H9 (cell line): ENCODE measurements at regions not wholly inside any gene's neighbourhood (a gene's known extent, or its start where the extent isn't known, plus 50 kb on each side); places are given as distances from the start of the nearest gene placed in this dataset.
"Not testable (repeated sequence)": the region's sequence is repeated elsewhere in the genome, so short reads cannot be mapped to it uniquely, and the experiment has no call there.

ENCODE experiments used
- DNase-seq: peaks from one replicate; pipeline ENCODE4 v3.0.0-alpha.2; 2017
- H2AFZ ChIP-seq: one replicate; pipeline ENCODE4 v1.6.1; 2013; ENCODE audit warnings: mild to moderate bottlenecking, low read length, control low read depth, moderate library complexity
- H2AK5ac ChIP-seq: 2 replicates; pipeline ENCODE4 v1.6.1; 2013; ENCODE audit warnings: low read length, control low read depth, mixed read lengths; ENCODE audit not compliant: insufficient read length
- H2BK120ac ChIP-seq: one replicate; pipeline ENCODE4 v1.6.1; 2013; ENCODE audit warnings: low read depth, mild to moderate bottlenecking, low read length, control low read depth, inconsistent platforms; ENCODE audit not compliant: poor library complexity, severe bottlenecking
- H2BK12ac ChIP-seq: 2 replicates; pipeline ENCODE4 v1.6.1; 2013; ENCODE audit warnings: low read length, control low read depth, mixed read lengths, low read depth; ENCODE audit not compliant: insufficient read length
- H2BK15ac ChIP-seq: 2 replicates; pipeline ENCODE4 v1.6.1; 2013; ENCODE audit warnings: low read depth, low read length, control low read depth
- H2BK20ac ChIP-seq: one replicate; pipeline ENCODE4 v1.6.1; 2013; ENCODE audit warnings: low read depth, mild to moderate bottlenecking, low read length, control low read depth, inconsistent platforms; ENCODE audit not compliant: poor library complexity, severe bottlenecking
- H2BK5ac ChIP-seq: 2 replicates; pipeline ENCODE4 v1.6.1; 2013; ENCODE audit warnings: low read length, control low read depth, mixed read lengths; ENCODE audit not compliant: insufficient read length
- H3K14ac ChIP-seq: 2 replicates; pipeline ENCODE4 v1.6.1; 2013; ENCODE audit warnings: low read length, control low read depth; ENCODE audit not compliant: insufficient read depth
- H3K18ac ChIP-seq: 2 replicates; pipeline ENCODE4 v1.6.1; 2013; ENCODE audit warnings: low read depth, mild to moderate bottlenecking, mixed read lengths, low read length, control low read depth; ENCODE audit not compliant: insufficient read length
- H3K23ac ChIP-seq: 2 replicates; pipeline ENCODE4 v1.6.1; 2013; ENCODE audit warnings: low read length, control low read depth, mixed read lengths, low read depth; ENCODE audit not compliant: insufficient read length
- H3K23me2 ChIP-seq: 2 replicates; pipeline ENCODE4 v1.6.1; 2013; ENCODE audit warnings: low read depth, mild to moderate bottlenecking, mixed read lengths, low read length, control low read depth; ENCODE audit not compliant: insufficient read length, poor library complexity, severe bottlenecking
- H3K27ac ChIP-seq: 2 replicates; pipeline ENCODE4 v1.5.1; 2013; ENCODE audit warnings: low read length, control low read depth, mixed read lengths, low read depth; ENCODE audit not compliant: insufficient read length
- H3K27me3 ChIP-seq: 2 replicates; pipeline ENCODE4 v1.6.1; 2013; ENCODE audit warnings: low read length, control low read depth, inconsistent platforms; ENCODE audit not compliant: insufficient read depth
- H3K4ac ChIP-seq: 2 replicates; pipeline ENCODE4 v1.6.1; 2013; ENCODE audit warnings: low read depth, mild to moderate bottlenecking, control low read depth, inconsistent platforms, low read length, moderate library complexity
- H3K4me1 ChIP-seq: 2 replicates; pipeline ENCODE4 v1.6.1; 2013; ENCODE audit warnings: low read length, control low read depth, inconsistent platforms; ENCODE audit not compliant: insufficient read depth
- H3K4me2 ChIP-seq: 2 replicates; pipeline ENCODE4 v1.6.1; 2013; ENCODE audit warnings: low read length, control low read depth, mixed read lengths; ENCODE audit not compliant: insufficient read length, insufficient read depth
- H3K56ac ChIP-seq: 2 replicates; pipeline ENCODE4 v1.6.1; 2013; ENCODE audit warnings: low read depth, mild to moderate bottlenecking, mixed read lengths, low read length, control low read depth; ENCODE audit not compliant: insufficient read length
- H3K79me1 ChIP-seq: 2 replicates; pipeline ENCODE4 v1.6.1; 2013; ENCODE audit warnings: low read depth, mild to moderate bottlenecking, moderate library complexity, low read length, control low read depth, inconsistent platforms; ENCODE audit not compliant: insufficient read depth, poor library complexity, severe bottlenecking
- H3K79me2 ChIP-seq: 2 replicates; pipeline ENCODE4 v1.6.1; 2013; ENCODE audit warnings: low read length, control low read depth, inconsistent platforms; ENCODE audit not compliant: insufficient read depth
- H3K9ac ChIP-seq: 2 replicates; pipeline ENCODE4 v1.6.1; 2013; ENCODE audit warnings: low read length, control low read depth, mixed read lengths; ENCODE audit not compliant: insufficient read length; ENCODE audit errors: extremely low read depth
- H3K9me3 ChIP-seq: one replicate; pipeline ENCODE4 v1.6.1; 2013; ENCODE audit warnings: low read depth, low read length, inconsistent platforms; ENCODE audit not compliant: control insufficient read depth
- H3T11ph ChIP-seq: one replicate; pipeline ENCODE4 v1.6.1; 2013; ENCODE audit warnings: mild to moderate bottlenecking, low read length, control low read depth, inconsistent platforms
- H4K20me1 ChIP-seq: one replicate; pipeline ENCODE4 v1.6.1; 2013; ENCODE audit not compliant: control insufficient read depth, insufficient read length, insufficient read depth
- H4K5ac ChIP-seq: 2 replicates; pipeline ENCODE4 v1.6.1; 2013; ENCODE audit warnings: low read depth, mild to moderate bottlenecking, mixed read lengths, low read length, control low read depth; ENCODE audit not compliant: insufficient read length
- H4K8ac ChIP-seq: replicated peaks from 2 replicates; pipeline ENCODE4 v1.6.1; 2013; ENCODE audit warnings: low read length, control low read depth, mixed read lengths, low read depth; ENCODE audit not compliant: insufficient read length
- H4K91ac ChIP-seq: 2 replicates; pipeline ENCODE4 v1.6.1; 2013; ENCODE audit warnings: low read depth, mild to moderate bottlenecking, moderate library complexity, mixed read lengths, low read length, control low read depth; ENCODE audit not compliant: insufficient read length
- H3K27ac Mint-ChIP-seq, 3 experiments: 2 replicates in 2 of 3; 3 replicates in 1 of 3; pipeline ENCODE4 v1.8.0; 2020 to 2021; ENCODE audit warnings: mixed read lengths in 3 of 3, mild to moderate bottlenecking in 1 of 3, moderate library complexity in 1 of 3
- H3K27me3 Mint-ChIP-seq: 2 replicates; pipeline ENCODE4 v1.8.0; 2021; ENCODE audit warnings: low read depth, mild to moderate bottlenecking, moderate library complexity, mixed read lengths
- H3K36me3 Mint-ChIP-seq, 3 experiments: 2 replicates in 2 of 3; 3 replicates in 1 of 3; pipeline ENCODE4 v1.8.0; 2020 to 2021; ENCODE audit warnings: low read depth in 3 of 3, mixed read lengths in 3 of 3; ENCODE audit not compliant: insufficient read depth in 1 of 3
- H3K4me1 Mint-ChIP-seq, 2 experiments: 2 replicates each; pipeline ENCODE4 v1.8.0; 2020; ENCODE audit warnings: mixed read lengths in 2 of 2
- H3K4me3 Mint-ChIP-seq, 2 experiments: 2 replicates in 1 of 2; 3 replicates in 1 of 2; pipeline ENCODE4 v1.8.0; 2020 to 2021; ENCODE audit warnings: mild to moderate bottlenecking in 2 of 2, mixed read lengths in 2 of 2, moderate library complexity in 1 of 2
- H3K9me3 Mint-ChIP-seq, 2 experiments: 2 replicates in 1 of 2; 3 replicates in 1 of 2; pipeline ENCODE4 v1.8.0; 2020; ENCODE audit warnings: mild to moderate bottlenecking in 2 of 2, mixed read lengths in 2 of 2, moderate library complexity in 1 of 2
- CTCF ChIP-seq: fragments of 200-600 bp; sonication (generic); conservative IDR thresholded peaks from 3 replicates; pipeline ENCODE4 v1.8.0; 2021; ENCODE audit warnings: antibody characterized with exemption, mild to moderate bottlenecking
- WGBS: extraction: QIAGEN DNeasy Blood & Tissue Kit; methylation state at CpG from one replicate; pipeline ENCODE4 v1.1.7; 2013; ENCODE audit warnings: missing lambda C conversion rate, low lambda C conversion rate, mixed read lengths; ENCODE audit not compliant: insufficient read length; ENCODE audit errors: extremely low coverage; 5-methylcytosine and 5-hydroxymethylcytosine counted together

GRCh38 chr10:87608756-87609155 lies 50.9 kb upstream of the PAPSS2 start:
- Histone ChIP-seq H2AFZ (peak overlapping the region; percentile 10), H3K56ac (no peak overlapping the region), H2BK12ac (no peak overlapping the region), H2BK5ac (no peak overlapping the region), H3K18ac (no peak overlapping the region), H4K8ac (no peak overlapping the region), H3K23ac (no peak overlapping the region), H3K9ac (no peak overlapping the region), H3K27me3 (no peaks in the 10 kb centered on the region), H3K4me1 (peaks cover 4% of the 10 kb centered on the region; the same call in 1 of the 2 replicates), H3K23me2 (no peaks in the 10 kb centered on the region), H4K20me1 (no peaks in the 10 kb centered on the region), H3K4ac (no peak overlapping the region), H2BK20ac (no peak overlapping the region), H3K4me2 (peak overlapping the region; percentile 39), H3T11ph (no peak overlapping the region), H2AK5ac (no peak overlapping the region), H2BK15ac (no peak overlapping the region), H3K14ac (no peak overlapping the region), H3K9me3 (peaks cover 7% of the 10 kb centered on the region), H3K79me1 (no peaks in the 10 kb centered on the region), H3K27ac (peak overlapping the region; percentile 82), H3K79me2 (no peaks in the 10 kb centered on the region), H4K91ac (no peak overlapping the region), H4K5ac (no peak overlapping the region), H2BK120ac (no peak overlapping the region)
- DNase-seq: no peak
- Mint-ChIP-seq H3K9me3 (peaks cover 21 to 25% of the 10 kb centered on the region in 2 experiments), H3K4me1 (peaks cover 30 to 37% of the 10 kb centered on the region in 2 experiments), H3K36me3 (peaks cover 21 to 24% (median 21%) of the 10 kb centered on the region in 3 experiments), H3K27me3 (no peaks in the 10 kb centered on the region; the same call in 1 of the 2 replicates), H3K4me3 (no peak overlapping the region), H3K27ac (peak overlapping the region; percentile 10 to 31 (median 26); a peak in 5 of 7 replicates)
- no peak for TF ChIP-seq CTCF
- WGBS: no CpG with 5 or more reads among the region's 4 CpGs

DNA sequence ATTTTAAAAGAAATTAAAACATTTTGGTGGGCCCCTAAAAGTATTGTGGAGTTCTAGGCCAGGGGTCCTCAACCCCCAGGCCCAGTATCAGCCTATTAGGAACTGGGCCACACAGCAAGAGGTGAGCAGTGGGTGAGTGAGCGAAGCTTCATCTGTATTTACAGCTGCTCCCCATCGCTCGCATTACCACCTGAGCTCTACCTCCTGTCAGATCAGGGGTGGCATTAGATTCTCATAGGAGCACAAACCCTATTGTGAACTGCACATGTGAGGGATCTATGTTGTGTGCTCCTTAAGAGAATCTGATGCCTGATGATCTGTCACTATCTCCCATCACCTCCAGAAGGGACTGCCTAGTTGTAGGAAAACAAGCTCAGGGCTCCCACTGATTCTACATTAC lies 50.1 kb upstream of the PAPSS2 start:
- peaks cover 21 to 28% (median 21%) of the 10 kb centered on the region in 3 experiments for H3K36me3 Mint-ChIP-seq
- not testable (repeated sequence) for H3K27ac ChIP-seq, H3K27ac Mint-ChIP-seq, H3K23me2 ChIP-seq, H2BK120ac ChIP-seq, H3K79me2 ChIP-seq, H3T11ph ChIP-seq, H3K4me2 ChIP-seq, H4K91ac ChIP-seq, H3K79me1 ChIP-seq, H3K9me3 ChIP-seq, H4K8ac ChIP-seq, DNase-seq, H3K14ac ChIP-seq, H3K4me1 ChIP-seq, H3K18ac ChIP-seq, H3K23ac ChIP-seq, H3K4ac ChIP-seq, H2BK15ac ChIP-seq, H3K4me3 Mint-ChIP-seq, H3K9ac ChIP-seq, H2BK12ac ChIP-seq, H3K27me3 ChIP-seq, H4K5ac ChIP-seq, H2AFZ ChIP-seq, H2AK5ac ChIP-seq, H2BK5ac ChIP-seq, H4K20me1 ChIP-seq, H3K56ac ChIP-seq, H3K27me3 Mint-ChIP-seq, H2BK20ac ChIP-seq
- no CpG with 5 or more reads among the region's 3 CpGs for WGBS
- H3K9me3 Mint-ChIP-seq: peaks cover 21 to 28% of the 10 kb centered on the region in 2 experiments
- peaks cover 27 to 38% of the 10 kb centered on the region in 2 experiments for H3K4me1 Mint-ChIP-seq
